WTC11 (cell line): ENCODE measurements at regions not wholly inside any gene's neighbourhood (a gene's known extent, or its start where the extent isn't known, plus 50 kb on each side); places are given as distances from the start of the nearest gene placed in this dataset.

Experiments
- ATAC-seq: fragments of 200-7000 bp; cut with Tn5 transposase; 2 replicates; pipeline ENCODE4 v1.10.0; 2021; ENCODE audit warnings: mild to moderate bottlenecking, moderate library complexity
- CTCF ChIA-PET: fragments of 300-600 bp; sonication (Branson Sonifier 250); formaldehyde crosslinking; loops from one replicate; lab custom pipeline; 2021; ENCODE audit warnings: antibody characterized with exemption; lab: Charles Lee
- POLR2A ChIA-PET: fragments of 350-600 bp; sonication (Branson Sonifier 250); formaldehyde crosslinking; loops from one replicate; lab custom pipeline; 2021; ENCODE audit warnings: antibody characterized with exemption; lab: Charles Lee
- DNase-seq: peaks from one replicate; pipeline ENCODE4 v3.0.0; 2021; ENCODE audit warnings: low spot score
- H3K27ac Mint-ChIP-seq: 2 replicates; pipeline ENCODE4 v1.8.0; 2021; ENCODE audit warnings: mixed read lengths
- H3K27me3 Mint-ChIP-seq: 2 replicates; pipeline ENCODE4 v1.8.0; 2021; ENCODE audit warnings: low read depth, mild to moderate bottlenecking, moderate library complexity, mixed read lengths
- H3K36me3 Mint-ChIP-seq: 2 replicates; pipeline ENCODE4 v1.8.0; 2021; ENCODE audit warnings: mixed read lengths
- H3K4me1 Mint-ChIP-seq: 2 replicates; pipeline ENCODE4 v1.8.0; 2022; ENCODE audit warnings: mixed read lengths
- H3K4me3 Mint-ChIP-seq: 2 replicates; pipeline ENCODE4 v1.8.0; 2021; ENCODE audit warnings: mild to moderate bottlenecking, moderate library complexity, mixed read lengths
- H3K9me3 Mint-ChIP-seq: 2 replicates; pipeline ENCODE4 v1.8.0; 2021; ENCODE audit warnings: mixed read lengths
- AFF4 ChIP-seq: sonication (generic); formaldehyde crosslinking; IDR thresholded peaks from 2 replicates; pipeline ENCODE4 v1.8.1; 2023; ENCODE audit warnings: mild to moderate bottlenecking, missing genetic modification reagents, borderline replicate concordance
- CBFB ChIP-seq: sonication (generic); formaldehyde crosslinking; IDR thresholded peaks from 2 replicates; pipeline ENCODE4 v1.8.1; 2022; ENCODE audit warnings: mild to moderate bottlenecking, low read depth, missing genetic modification reagents
- ETV6 ChIP-seq: sonication (generic); formaldehyde crosslinking; IDR thresholded peaks from 2 replicates; pipeline ENCODE4 v1.8.1; 2022; ENCODE audit warnings: mild to moderate bottlenecking, missing genetic modification reagents
- KAT7 ChIP-seq: sonication (generic); formaldehyde crosslinking; IDR thresholded peaks from 2 replicates; pipeline ENCODE4 v1.8.1; 2023; ENCODE audit warnings: missing genetic modification reagents, mild to moderate bottlenecking, borderline replicate concordance
- MAX ChIP-seq: sonication (generic); formaldehyde crosslinking; IDR thresholded peaks from 2 replicates; pipeline ENCODE4 v1.8.0; 2022; ENCODE audit warnings: mild to moderate bottlenecking, missing genetic modification reagents
- NFE2L1 ChIP-seq: sonication (generic); formaldehyde crosslinking; IDR thresholded peaks from 2 replicates; pipeline ENCODE4 v1.8.1; 2023; ENCODE audit warnings: missing genetic modification reagents
- SOX15 ChIP-seq: fragments of 250-450 bp; sonication (Bioruptor Pico); IDR thresholded peaks from 2 replicates; pipeline ENCODE4 v1.9.0; 2021; ENCODE audit warnings: mild to moderate bottlenecking
- SP1 ChIP-seq: sonication (generic); formaldehyde crosslinking; conservative IDR thresholded peaks from 2 replicates; pipeline ENCODE4 v1.8.1; 2022; ENCODE audit warnings: missing genetic modification reagents
- ZBTB21 ChIP-seq: sonication (generic); formaldehyde crosslinking; IDR thresholded peaks from 2 replicates; pipeline ENCODE4 v1.8.1; 2023; ENCODE audit warnings: mild to moderate bottlenecking, missing genetic modification reagents, borderline replicate concordance
- ZBTB43 ChIP-seq: sonication (generic); formaldehyde crosslinking; IDR thresholded peaks from 2 replicates; pipeline ENCODE4 v1.8.1; 2023; ENCODE audit warnings: mild to moderate bottlenecking, missing genetic modification reagents
- ZNF138 ChIP-seq: sonication (generic); formaldehyde crosslinking; conservative IDR thresholded peaks from 2 replicates; pipeline ENCODE4 v1.8.1; 2022; ENCODE audit warnings: mild to moderate bottlenecking, moderate library complexity, missing genetic modification reagents
- ZNF232 ChIP-seq: sonication (generic); formaldehyde crosslinking; IDR thresholded peaks from 2 replicates; pipeline ENCODE4 v1.8.0; 2022; ENCODE audit warnings: mild to moderate bottlenecking, missing genetic modification reagents
- ZNF423 ChIP-seq: fragments of 250-450 bp; sonication (Bioruptor Pico); IDR thresholded peaks from 2 replicates; pipeline ENCODE4 v2.1.2; 2022; ENCODE audit warnings: mild to moderate bottlenecking, moderate library complexity
- TF ChIP-seq, protein P1 (sequence below): sonication (generic); formaldehyde crosslinking; IDR thresholded peaks from 2 replicates; pipeline ENCODE4 v1.8.0; 2022; ENCODE audit warnings: mild to moderate bottlenecking, missing genetic modification reagents
- TF ChIP-seq, protein P2 (sequence below): sonication (generic); formaldehyde crosslinking; IDR thresholded peaks from 2 replicates; pipeline ENCODE4 v1.8.0; 2023; ENCODE audit warnings: missing genetic modification reagents
- TF ChIP-seq, protein P3 (sequence below): fragments of 200-600 bp; IDR thresholded peaks from 2 replicates; pipeline ENCODE4 v1.8.0; 2022; ENCODE audit warnings: antibody characterized with exemption
- TF ChIP-seq, protein P4 (sequence below): sonication (generic); formaldehyde crosslinking; IDR thresholded peaks from 2 replicates; pipeline ENCODE4 v1.8.1; 2022; ENCODE audit warnings: low read depth, mild to moderate bottlenecking, moderate library complexity, missing genetic modification reagents, borderline replicate concordance
- TF ChIP-seq, protein P5 (sequence below): sonication (generic); formaldehyde crosslinking; IDR thresholded peaks from 2 replicates; pipeline ENCODE4 v1.8.0; 2023; ENCODE audit warnings: mild to moderate bottlenecking, missing genetic modification reagents
- TF ChIP-seq, protein P6 (sequence below): sonication (generic); formaldehyde crosslinking; IDR thresholded peaks from 2 replicates; pipeline ENCODE4 v1.8.1; 2023; ENCODE audit warnings: mild to moderate bottlenecking, missing genetic modification reagents, moderate library complexity
- TF ChIP-seq, protein P7 (sequence below): sonication (generic); formaldehyde crosslinking; IDR thresholded peaks from 2 replicates; pipeline ENCODE4 v1.8.1; 2022; ENCODE audit warnings: low read depth, missing genetic modification reagents, borderline replicate concordance

- TF ChIP-seq AFF4 (CRISPR knock-in tag) (no peak), SOX15 (no peak), ZBTB21 (CRISPR knock-in tag) (no peak), SP1 (CRISPR knock-in tag) (no peak), KAT7 (no peak), NFE2L1 (CRISPR knock-in tag) (no peak), CBFB (CRISPR knock-in tag) (no peak), ETV6 (no peak), ZNF138 (CRISPR knock-in tag) (no peak)
- TF ChIP-seq, protein P1, sequence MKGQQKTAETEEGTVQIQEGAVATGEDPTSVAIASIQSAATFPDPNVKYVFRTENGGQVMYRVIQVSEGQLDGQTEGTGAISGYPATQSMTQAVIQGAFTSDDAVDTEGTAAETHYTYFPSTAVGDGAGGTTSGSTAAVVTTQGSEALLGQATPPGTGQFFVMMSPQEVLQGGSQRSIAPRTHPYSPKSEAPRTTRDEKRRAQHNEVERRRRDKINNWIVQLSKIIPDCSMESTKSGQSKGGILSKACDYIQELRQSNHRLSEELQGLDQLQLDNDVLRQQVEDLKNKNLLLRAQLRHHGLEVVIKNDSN = no peak
Observed at GRCh38 chr3:163601426-163601825, 1476.9 kb downstream of the SI start (continued).

DNA sequence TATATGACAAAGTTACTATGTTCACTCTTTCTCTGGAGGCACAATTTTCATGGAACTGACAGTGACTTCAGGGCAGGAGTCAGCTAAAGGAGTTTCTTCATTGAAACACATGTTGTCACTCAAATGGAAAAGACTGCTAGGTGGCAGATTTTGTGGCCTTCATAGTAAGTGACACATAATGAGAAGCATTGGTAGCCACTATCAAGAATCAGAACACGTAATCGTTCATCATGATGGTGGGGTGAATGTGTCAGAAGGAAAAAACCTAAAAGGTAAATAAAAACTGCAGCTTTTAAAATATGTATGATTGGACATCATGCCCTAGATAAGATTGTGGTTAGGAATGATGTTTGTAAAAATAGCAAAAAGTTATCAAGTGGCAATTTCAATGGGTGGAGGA lies 1491.0 kb downstream of the SI start:
- H3K9me3 Mint-ChIP-seq = peaks cover 26% of the 10 kb centered on the region
- H3K36me3 Mint-ChIP-seq = peaks cover 11% of the 10 kb centered on the region
- CTCF ChIA-PET = no interaction called here
- no peak for DNase-seq
- H3K4me3 Mint-ChIP-seq = no peak overlapping the region
- no peak for ATAC-seq
- POLR2A ChIA-PET = no interaction called here
- H3K4me1 Mint-ChIP-seq = no peaks in the 10 kb centered on the region
- H3K27ac Mint-ChIP-seq = no peak overlapping the region
- H3K27me3 Mint-ChIP-seq = no peaks in the 10 kb centered on the region
- TF ChIP-seq, protein P2, sequence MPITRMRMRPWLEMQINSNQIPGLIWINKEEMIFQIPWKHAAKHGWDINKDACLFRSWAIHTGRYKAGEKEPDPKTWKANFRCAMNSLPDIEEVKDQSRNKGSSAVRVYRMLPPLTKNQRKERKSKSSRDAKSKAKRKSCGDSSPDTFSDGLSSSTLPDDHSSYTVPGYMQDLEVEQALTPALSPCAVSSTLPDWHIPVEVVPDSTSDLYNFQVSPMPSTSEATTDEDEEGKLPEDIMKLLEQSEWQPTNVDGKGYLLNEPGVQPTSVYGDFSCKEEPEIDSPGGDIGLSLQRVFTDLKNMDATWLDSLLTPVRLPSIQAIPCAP (CRISPR knock-in tag) = no peak
- TF ChIP-seq, protein P3, sequence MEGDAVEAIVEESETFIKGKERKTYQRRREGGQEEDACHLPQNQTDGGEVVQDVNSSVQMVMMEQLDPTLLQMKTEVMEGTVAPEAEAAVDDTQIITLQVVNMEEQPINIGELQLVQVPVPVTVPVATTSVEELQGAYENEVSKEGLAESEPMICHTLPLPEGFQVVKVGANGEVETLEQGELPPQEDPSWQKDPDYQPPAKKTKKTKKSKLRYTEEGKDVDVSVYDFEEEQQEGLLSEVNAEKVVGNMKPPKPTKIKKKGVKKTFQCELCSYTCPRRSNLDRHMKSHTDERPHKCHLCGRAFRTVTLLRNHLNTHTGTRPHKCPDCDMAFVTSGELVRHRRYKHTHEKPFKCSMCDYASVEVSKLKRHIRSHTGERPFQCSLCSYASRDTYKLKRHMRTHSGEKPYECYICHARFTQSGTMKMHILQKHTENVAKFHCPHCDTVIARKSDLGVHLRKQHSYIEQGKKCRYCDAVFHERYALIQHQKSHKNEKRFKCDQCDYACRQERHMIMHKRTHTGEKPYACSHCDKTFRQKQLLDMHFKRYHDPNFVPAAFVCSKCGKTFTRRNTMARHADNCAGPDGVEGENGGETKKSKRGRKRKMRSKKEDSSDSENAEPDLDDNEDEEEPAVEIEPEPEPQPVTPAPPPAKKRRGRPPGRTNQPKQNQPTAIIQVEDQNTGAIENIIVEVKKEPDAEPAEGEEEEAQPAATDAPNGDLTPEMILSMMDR = no peak
- TF ChIP-seq ZNF423 (CRISPR knock-in tag) = no peak
- TF ChIP-seq, protein P4, sequence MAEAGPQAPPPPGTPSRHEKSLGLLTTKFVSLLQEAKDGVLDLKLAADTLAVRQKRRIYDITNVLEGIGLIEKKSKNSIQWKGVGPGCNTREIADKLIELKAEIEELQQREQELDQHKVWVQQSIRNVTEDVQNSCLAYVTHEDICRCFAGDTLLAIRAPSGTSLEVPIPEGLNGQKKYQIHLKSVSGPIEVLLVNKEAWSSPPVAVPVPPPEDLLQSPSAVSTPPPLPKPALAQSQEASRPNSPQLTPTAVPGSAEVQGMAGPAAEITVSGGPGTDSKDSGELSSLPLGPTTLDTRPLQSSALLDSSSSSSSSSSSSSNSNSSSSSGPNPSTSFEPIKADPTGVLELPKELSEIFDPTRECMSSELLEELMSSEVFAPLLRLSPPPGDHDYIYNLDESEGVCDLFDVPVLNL (CRISPR knock-in tag) = no peak
- TF ChIP-seq, protein P5, sequence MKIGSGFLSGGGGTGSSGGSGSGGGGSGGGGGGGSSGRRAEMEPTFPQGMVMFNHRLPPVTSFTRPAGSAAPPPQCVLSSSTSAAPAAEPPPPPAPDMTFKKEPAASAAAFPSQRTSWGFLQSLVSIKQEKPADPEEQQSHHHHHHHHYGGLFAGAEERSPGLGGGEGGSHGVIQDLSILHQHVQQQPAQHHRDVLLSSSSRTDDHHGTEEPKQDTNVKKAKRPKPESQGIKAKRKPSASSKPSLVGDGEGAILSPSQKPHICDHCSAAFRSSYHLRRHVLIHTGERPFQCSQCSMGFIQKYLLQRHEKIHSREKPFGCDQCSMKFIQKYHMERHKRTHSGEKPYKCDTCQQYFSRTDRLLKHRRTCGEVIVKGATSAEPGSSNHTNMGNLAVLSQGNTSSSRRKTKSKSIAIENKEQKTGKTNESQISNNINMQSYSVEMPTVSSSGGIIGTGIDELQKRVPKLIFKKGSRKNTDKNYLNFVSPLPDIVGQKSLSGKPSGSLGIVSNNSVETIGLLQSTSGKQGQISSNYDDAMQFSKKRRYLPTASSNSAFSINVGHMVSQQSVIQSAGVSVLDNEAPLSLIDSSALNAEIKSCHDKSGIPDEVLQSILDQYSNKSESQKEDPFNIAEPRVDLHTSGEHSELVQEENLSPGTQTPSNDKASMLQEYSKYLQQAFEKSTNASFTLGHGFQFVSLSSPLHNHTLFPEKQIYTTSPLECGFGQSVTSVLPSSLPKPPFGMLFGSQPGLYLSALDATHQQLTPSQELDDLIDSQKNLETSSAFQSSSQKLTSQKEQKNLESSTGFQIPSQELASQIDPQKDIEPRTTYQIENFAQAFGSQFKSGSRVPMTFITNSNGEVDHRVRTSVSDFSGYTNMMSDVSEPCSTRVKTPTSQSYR (CRISPR knock-in tag) = no peak
- TF ChIP-seq ZBTB43 (CRISPR knock-in tag) = no peak
- TF ChIP-seq SOX15 = no peak
- TF ChIP-seq, protein P6, sequence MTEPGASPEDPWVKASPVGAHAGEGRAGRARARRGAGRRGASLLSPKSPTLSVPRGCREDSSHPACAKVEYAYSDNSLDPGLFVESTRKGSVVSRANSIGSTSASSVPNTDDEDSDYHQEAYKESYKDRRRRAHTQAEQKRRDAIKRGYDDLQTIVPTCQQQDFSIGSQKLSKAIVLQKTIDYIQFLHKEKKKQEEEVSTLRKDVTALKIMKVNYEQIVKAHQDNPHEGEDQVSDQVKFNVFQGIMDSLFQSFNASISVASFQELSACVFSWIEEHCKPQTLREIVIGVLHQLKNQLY (CRISPR knock-in tag) = no peak
- TF ChIP-seq MAX (CRISPR knock-in tag) = no peak
- TF ChIP-seq ZNF232 = no peak
- TF ChIP-seq, protein P7, sequence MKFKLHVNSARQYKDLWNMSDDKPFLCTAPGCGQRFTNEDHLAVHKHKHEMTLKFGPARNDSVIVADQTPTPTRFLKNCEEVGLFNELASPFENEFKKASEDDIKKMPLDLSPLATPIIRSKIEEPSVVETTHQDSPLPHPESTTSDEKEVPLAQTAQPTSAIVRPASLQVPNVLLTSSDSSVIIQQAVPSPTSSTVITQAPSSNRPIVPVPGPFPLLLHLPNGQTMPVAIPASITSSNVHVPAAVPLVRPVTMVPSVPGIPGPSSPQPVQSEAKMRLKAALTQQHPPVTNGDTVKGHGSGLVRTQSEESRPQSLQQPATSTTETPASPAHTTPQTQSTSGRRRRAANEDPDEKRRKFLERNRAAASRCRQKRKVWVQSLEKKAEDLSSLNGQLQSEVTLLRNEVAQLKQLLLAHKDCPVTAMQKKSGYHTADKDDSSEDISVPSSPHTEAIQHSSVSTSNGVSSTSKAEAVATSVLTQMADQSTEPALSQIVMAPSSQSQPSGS (CRISPR knock-in tag) = no peak
